SK-N-SH (cell line): ENCODE measurements at regions not wholly inside any gene's neighbourhood (a gene's known extent, or its start where the extent isn't known, plus 50 kb on each side); places are given as distances from the start of the nearest gene placed in this dataset.

Source experiments
- CTCF ChIA-PET: fragments of 300-600, 350-600 bp; formaldehyde crosslinking; extraction: SDS; loops from one replicate; lab custom pipeline; 2021; lab: Yijun Ruan, JAX
- POLR2A ChIA-PET: fragments of 350-600 bp; sonication (Branson Sonifier 250); formaldehyde crosslinking; extraction: SDS; loops from one replicate; lab custom pipeline; 2020; ENCODE audit warnings: antibody characterized with exemption, inconsistent platforms; lab: Yijun Ruan, JAX
- DNase-seq: peaks from one replicate; pipeline ENCODE4 v3.0.0; 2012
- H2AFZ ChIP-seq: fragments of 200-600 bp; sonication (generic); 2 replicates; pipeline ENCODE4 v1.8.1; 2016; ENCODE audit warnings: antibody characterized with exemption, mild to moderate bottlenecking, low read depth
- H3F3A ChIP-seq: fragments of 200-600 bp; sonication (generic); replicated peaks from 2 replicates; pipeline ENCODE3; 2016; ENCODE audit warnings: antibody characterized with exemption, mild to moderate bottlenecking; ENCODE audit not compliant: insufficient read depth
- H3K27ac ChIP-seq, 2 experiments: fragments of 200-500 bp in 1 of 2; fragments of 200-600 bp in 1 of 2; sonication (Bioruptor generic) in 1 of 2; sonication (generic), shearing (Covaris generic) in 1 of 2; 2 replicates each; pipeline versions ENCODE4 v1.5.1 to v1.6.1; 2014 to 2016; ENCODE audit warnings: low read depth in 2 of 2, inconsistent platforms in 1 of 2, low read length in 1 of 2, mild to moderate bottlenecking in 1 of 2, mixed read lengths in 1 of 2
- H3K27me3 ChIP-seq: fragments of 200-600 bp; sonication (generic), shearing (Covaris generic); 2 replicates; pipeline ENCODE4 v1.6.1; 2016; ENCODE audit warnings: mixed run types; ENCODE audit not compliant: insufficient read depth
- H3K36me3 ChIP-seq, 2 experiments: fragments of 200-500 bp in 1 of 2; fragments of 200-600 bp in 1 of 2; sonication (Bioruptor generic) in 1 of 2; sonication (generic) in 1 of 2; replicated peaks in 1 of 2; 2 replicates each; pipeline versions ENCODE3 to v1.5.1; 2014 to 2016; ENCODE audit warnings: low read length in 1 of 2, mild to moderate bottlenecking in 1 of 2; ENCODE audit not compliant: insufficient read depth in 2 of 2, control insufficient read depth in 1 of 2
- H3K4me1 ChIP-seq, 2 experiments: fragments of 200-500 bp in 1 of 2; fragments of 200-600 bp in 1 of 2; sonication (Bioruptor generic) in 1 of 2; sonication (generic), shearing (Covaris generic) in 1 of 2; 2 replicates each; pipeline versions ENCODE4 v1.5.1 to v1.6.1; 2014 to 2016; ENCODE audit warnings: low read depth in 1 of 2, low read length in 1 of 2, mixed run types in 1 of 2; ENCODE audit not compliant: insufficient read depth in 2 of 2, control insufficient read depth in 1 of 2
- H3K4me2 ChIP-seq: fragments of 200-600 bp; sonication (generic), shearing (Covaris generic); 2 replicates; pipeline ENCODE4 v1.6.1; 2017; ENCODE audit warnings: mixed run types
- H3K4me3 ChIP-seq, 2 experiments: fragments of 200-500 bp in 1 of 2; fragments of 200-600 bp in 1 of 2; sonication (Bioruptor generic) in 1 of 2; sonication (generic), shearing (Covaris generic) in 1 of 2; 2 replicates each; pipeline versions ENCODE4 v1.5.1 to v1.8.1; 2014 to 2016; ENCODE audit warnings: low read depth in 2 of 2, inconsistent platforms in 1 of 2, low read length in 1 of 2, mild to moderate bottlenecking in 1 of 2, mixed read lengths in 1 of 2, moderate library complexity in 1 of 2
- H3K79me2 ChIP-seq: fragments of 200-600 bp; sonication (generic); 2 replicates; pipeline ENCODE4 v1.8.1; 2017; ENCODE audit warnings: mild to moderate bottlenecking; ENCODE audit not compliant: insufficient read depth
- H3K9ac ChIP-seq: fragments of 200-600 bp; sonication (generic); 2 replicates; pipeline ENCODE4 v1.6.1; 2017; ENCODE audit warnings: mixed run types
- H3K9me2 ChIP-seq: fragments of 200-600 bp; sonication (generic); 2 replicates; pipeline ENCODE4 v1.6.1; 2017; ENCODE audit warnings: mixed run types
- H3K9me3 ChIP-seq: fragments of 200-600 bp; sonication (generic); 2 replicates; pipeline ENCODE4 v1.6.1; 2017; ENCODE audit warnings: mixed run types, mild to moderate bottlenecking, moderate library complexity
- H4K20me1 ChIP-seq: fragments of 200-600 bp; sonication (generic); 2 replicates; pipeline ENCODE4 v1.6.1; 2017; ENCODE audit warnings: mild to moderate bottlenecking, mixed run types; ENCODE audit not compliant: insufficient read depth
- CHD2 ChIP-seq: fragments of 150-350 bp; IDR thresholded peaks from 2 replicates; pipeline ENCODE4 v1.6.1; 2018; ENCODE audit warnings: low read length; ENCODE audit not compliant: partially characterized antibody
- ELF1 ChIP-seq: IDR thresholded peaks from 2 replicates; pipeline ENCODE4 v1.4.0; 2012
- FOXM1 ChIP-seq: IDR thresholded peaks from 2 replicates; pipeline ENCODE4 v1.4.0; 2012; ENCODE audit warnings: low read depth, mild to moderate bottlenecking
- JUND ChIP-seq: IDR thresholded peaks from 2 replicates; pipeline ENCODE4 v1.4.0; 2012
- NFIC ChIP-seq: IDR thresholded peaks from 2 replicates; pipeline ENCODE4 v1.4.0; 2012; ENCODE audit warnings: borderline replicate concordance
- NRF1 ChIP-seq: IDR thresholded peaks from 2 replicates; pipeline ENCODE4 v1.6.1; 2012; ENCODE audit warnings: low read depth, mild to moderate bottlenecking, low read length
- REST ChIP-seq: IDR thresholded peaks from 2 replicates; pipeline ENCODE4 v1.6.1; 2012; ENCODE audit warnings: mild to moderate bottlenecking, low read depth, low read length, moderate library complexity
- RXRA ChIP-seq: IDR thresholded peaks from 2 replicates; pipeline ENCODE4 v1.4.0; 2012; ENCODE audit warnings: low read depth, mild to moderate bottlenecking, borderline replicate concordance
- TAF1 ChIP-seq: IDR thresholded peaks from 2 replicates; pipeline ENCODE4 v1.6.1; 2012; ENCODE audit warnings: low read depth, mild to moderate bottlenecking, low read length, moderate library complexity, borderline replicate concordance
- TCF12 ChIP-seq: IDR thresholded peaks from 2 replicates; pipeline ENCODE4 v1.4.0; 2012
- WGBS: methylation state at CpG from one replicate; pipeline ENCODE4 v1.1.6; 2017; ENCODE audit warnings: low lambda C conversion rate; 5-methylcytosine and 5-hydroxymethylcytosine counted together
- TF ChIP-seq, protein P1 (sequence below): fragments of 200-600 bp; sonication (generic); IDR thresholded peaks from 2 replicates; pipeline ENCODE4 v1.6.1; 2017; ENCODE audit warnings: antibody characterized with exemption, mild to moderate bottlenecking, moderate library complexity
- TF ChIP-seq, protein P2 (sequence below): fragments of 150-350 bp; IDR thresholded peaks from 2 replicates; pipeline ENCODE4 v1.6.1; 2017; ENCODE audit warnings: antibody characterized with exemption, low read length, low read depth, borderline replicate concordance

DNA sequence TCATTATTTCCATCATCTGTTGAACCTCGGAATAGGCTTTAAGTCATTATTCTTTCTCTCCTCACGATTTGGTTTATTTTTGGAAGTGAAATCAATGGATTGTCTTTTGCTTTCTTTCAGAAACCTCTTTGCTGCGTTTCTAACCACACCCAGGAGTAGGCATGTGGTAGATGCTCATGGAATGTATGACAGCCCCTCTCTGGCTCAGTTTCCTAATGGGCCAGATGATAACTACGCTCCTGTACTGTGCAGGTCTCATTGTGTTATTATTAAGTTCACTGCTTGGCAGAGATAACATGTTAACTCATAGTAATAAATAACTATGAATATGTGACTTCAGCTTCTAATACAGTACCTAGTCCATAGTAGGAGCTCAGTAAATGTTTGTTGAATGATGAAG, 175.5 kb upstream of the KLF4 start:
- TF ChIP-seq, protein P1, sequence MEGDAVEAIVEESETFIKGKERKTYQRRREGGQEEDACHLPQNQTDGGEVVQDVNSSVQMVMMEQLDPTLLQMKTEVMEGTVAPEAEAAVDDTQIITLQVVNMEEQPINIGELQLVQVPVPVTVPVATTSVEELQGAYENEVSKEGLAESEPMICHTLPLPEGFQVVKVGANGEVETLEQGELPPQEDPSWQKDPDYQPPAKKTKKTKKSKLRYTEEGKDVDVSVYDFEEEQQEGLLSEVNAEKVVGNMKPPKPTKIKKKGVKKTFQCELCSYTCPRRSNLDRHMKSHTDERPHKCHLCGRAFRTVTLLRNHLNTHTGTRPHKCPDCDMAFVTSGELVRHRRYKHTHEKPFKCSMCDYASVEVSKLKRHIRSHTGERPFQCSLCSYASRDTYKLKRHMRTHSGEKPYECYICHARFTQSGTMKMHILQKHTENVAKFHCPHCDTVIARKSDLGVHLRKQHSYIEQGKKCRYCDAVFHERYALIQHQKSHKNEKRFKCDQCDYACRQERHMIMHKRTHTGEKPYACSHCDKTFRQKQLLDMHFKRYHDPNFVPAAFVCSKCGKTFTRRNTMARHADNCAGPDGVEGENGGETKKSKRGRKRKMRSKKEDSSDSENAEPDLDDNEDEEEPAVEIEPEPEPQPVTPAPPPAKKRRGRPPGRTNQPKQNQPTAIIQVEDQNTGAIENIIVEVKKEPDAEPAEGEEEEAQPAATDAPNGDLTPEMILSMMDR: no peak
- TF ChIP-seq RXRA (no peak), NRF1 (no peak), CHD2 (no peak)
- H3K79me2 ChIP-seq: no peaks in the 10 kb centered on the region
- CTCF ChIA-PET: no interaction called here

DNA sequence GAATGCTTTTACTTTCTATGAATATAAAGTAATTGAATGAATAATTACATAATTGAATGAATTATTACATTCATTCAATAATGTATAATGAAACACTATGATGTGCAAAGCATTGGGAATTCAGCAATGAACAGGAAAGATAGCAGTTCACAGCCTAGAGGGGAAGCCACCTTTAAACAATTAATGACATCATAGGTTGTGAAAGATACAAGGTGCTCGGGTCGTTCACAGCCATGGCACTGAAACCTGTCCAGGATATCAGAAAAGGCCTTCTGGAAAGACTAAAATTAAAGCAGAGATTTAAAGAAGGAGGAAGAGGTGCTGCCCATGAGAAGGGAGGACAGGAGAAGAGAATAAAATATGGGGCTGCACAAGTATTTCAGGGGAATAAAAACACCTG, 171.4 kb upstream of the KLF4 start:
- Histone ChIP-seq H3K27me3 (peaks cover 11% of the 10 kb centered on the region; the same call in 1 of the 2 replicates), H3K9me3 (no peaks in the 10 kb centered on the region; the same call in 1 of the 2 replicates), H3K4me3 (no peak overlapping the region), H3K4me1 (no peaks in the 10 kb centered on the region), H3K36me3 (no peaks in the 10 kb centered on the region), H3K9me2 (no peaks in the 10 kb centered on the region), H3K9ac (no peak overlapping the region), H2AFZ (no peak overlapping the region), H3K27ac (no peak overlapping the region), H3K79me2 (no peaks in the 10 kb centered on the region), H3K4me2 (no peak overlapping the region), H4K20me1 (no peaks in the 10 kb centered on the region), H3F3A (no peaks in the 10 kb centered on the region)
- no peak for TF ChIP-seq JUND
- TF ChIP-seq NRF1: no peak
- no peak for TF ChIP-seq TCF12
- TF ChIP-seq, protein P2, sequence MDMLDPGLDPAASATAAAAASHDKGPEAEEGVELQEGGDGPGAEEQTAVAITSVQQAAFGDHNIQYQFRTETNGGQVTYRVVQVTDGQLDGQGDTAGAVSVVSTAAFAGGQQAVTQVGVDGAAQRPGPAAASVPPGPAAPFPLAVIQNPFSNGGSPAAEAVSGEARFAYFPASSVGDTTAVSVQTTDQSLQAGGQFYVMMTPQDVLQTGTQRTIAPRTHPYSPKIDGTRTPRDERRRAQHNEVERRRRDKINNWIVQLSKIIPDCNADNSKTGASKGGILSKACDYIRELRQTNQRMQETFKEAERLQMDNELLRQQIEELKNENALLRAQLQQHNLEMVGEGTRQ: no peak
- no peak for TF ChIP-seq REST
- no peak for TF ChIP-seq TAF1
- TF ChIP-seq NFIC: no peak
- TF ChIP-seq ELF1: no peak
- TF ChIP-seq FOXM1: no peak
- 23% methylated on average over 2 of the region's 2 CpGs for WGBS
- ChIA-PET POLR2A (no interaction called here), CTCF (no interaction called here)
- DNase-seq: no peak

More for the DNA sequence above, 175.5 kb upstream of the KLF4 start:
- no peaks in the 10 kb centered on the region for H3K36me3 ChIP-seq
- peaks cover 11% of the 10 kb centered on the region; the same call in 1 of the 2 replicates for H3K27me3 ChIP-seq
- H3K9me2 ChIP-seq: no peaks in the 10 kb centered on the region
- 16% methylated on average over 4 of the region's 4 CpGs for WGBS
- no peak overlapping the region for H3K9ac ChIP-seq
- H3K4me2 ChIP-seq: no peak overlapping the region
- no peaks in the 10 kb centered on the region for H4K20me1 ChIP-seq
- no peak overlapping the region for H2AFZ ChIP-seq
- H3K27ac ChIP-seq: no peak overlapping the region
- no peak overlapping the region for H3K4me3 ChIP-seq
- no peaks in the 10 kb centered on the region; the same call in 1 of the 2 replicates for H3K9me3 ChIP-seq
- no peak for DNase-seq
- H3K4me1 ChIP-seq: no peaks in the 10 kb centered on the region
- H3F3A ChIP-seq: no peaks in the 10 kb centered on the region
- POLR2A ChIA-PET: no interaction called here
